ENCODE measurements at regions not wholly inside any gene's neighbourhood (a gene's known extent, or its start where the extent isn't known, plus 50 kb on each side); places are given as distances from the start of the nearest gene placed in this dataset.
"Not testable (repeated sequence)": the region's sequence is repeated elsewhere in the genome, so short reads cannot be mapped to it uniquely, and the experiment has no call there.

GRCh38 chr13:19049624-19050023 lies 132.0 kb downstream of the TUBA3C start:
- H3K9me3 ChIP-seq (replicated peaks; ENCODE audit: control insufficient read depth, insufficient read depth, low read length); H3K4me3 ChIP-seq; H4K20me1 ChIP-seq (ENCODE audit: control insufficient read depth, insufficient read depth); H3K79me2 ChIP-seq (ENCODE audit: control insufficient read depth, insufficient read depth, low read length); BruUV-seq (replicated peaks); ATAC-seq; H2AFZ ChIP-seq (ENCODE audit: control insufficient read depth, low read depth, low read length); H3K36me3 ChIP-seq (ENCODE audit: control insufficient read depth in 2 of 2, insufficient read depth in 2 of 2, low read length in 1 of 2); POLR2A ChIA-PET; FAIRE-seq; H3K9ac ChIP-seq (ENCODE audit: control insufficient read depth, insufficient read depth, low read length); H3K4me1 ChIP-seq (ENCODE audit: control insufficient read depth, insufficient read depth, low read length); in situ Hi-C loops (cut with MboI); H3K4me2 ChIP-seq (ENCODE audit: control insufficient read depth, insufficient read depth); SMC1A ChIA-PET (ENCODE audit: uncharacterized antibody, unreplicated experiment); H3K27ac ChIP-seq (ENCODE audit: control insufficient read depth, insufficient read depth); H3K27me3 ChIP-seq (replicated peaks in 1 of 2; ENCODE audit: control insufficient read depth in 2 of 2, insufficient read depth in 2 of 2, low read length in 1 of 2); intact Hi-C loops (cut with micrococcal nuclease; ENCODE audit: unreplicated experiment); CTCF ChIA-PET; RAD21 ChIA-PET (ENCODE audit: unreplicated experiment); DNase-seq (ENCODE audit: low read depth, low spot score): not testable (repeated sequence)
- 28% methylated on average over 13 of the region's 13 CpGs for WGBS (ENCODE audit: insufficient coverage, insufficient replicate concordance, low lambda C conversion rate, missing lambda C conversion rate)

GRCh38 chr13:19048381-19048780 lies 133.2 kb downstream of the TUBA3C start:
- Histone ChIP-seq H3K36me3 (ENCODE audit: control insufficient read depth in 2 of 2, insufficient read depth in 2 of 2, low read length in 1 of 2) (no peaks in the 10 kb centered on the region), H3K4me3 (no peak overlapping the region), H2AFZ (ENCODE audit: control insufficient read depth, low read depth, low read length) (no peak overlapping the region), H3K4me1 (ENCODE audit: control insufficient read depth, insufficient read depth, low read length) (no peaks in the 10 kb centered on the region), H3K79me2 (ENCODE audit: control insufficient read depth, insufficient read depth, low read length) (no peaks in the 10 kb centered on the region), H3K4me2 (ENCODE audit: control insufficient read depth, insufficient read depth) (no peak overlapping the region), H3K27me3 (replicated peaks in 1 of 2; ENCODE audit: control insufficient read depth in 2 of 2, insufficient read depth in 2 of 2, low read length in 1 of 2) (no peaks in the 10 kb centered on the region), H3K9ac (ENCODE audit: control insufficient read depth, insufficient read depth, low read length) (no peak overlapping the region), H4K20me1 (ENCODE audit: control insufficient read depth, insufficient read depth) (no peaks in the 10 kb centered on the region), H3K9me3 (replicated peaks; ENCODE audit: control insufficient read depth, insufficient read depth, low read length) (no peaks in the 10 kb centered on the region; the same call in 2 of the 3 replicates), H3K27ac (ENCODE audit: control insufficient read depth, insufficient read depth) (no peak overlapping the region)
- ChIA-PET RAD21 (ENCODE audit: unreplicated experiment) (no interaction called here), POLR2A (no interaction called here), SMC1A (ENCODE audit: uncharacterized antibody, unreplicated experiment) (no interaction called here), CTCF (no interaction called here)
- BruUV-seq (replicated peaks) = no TSS peak
- WGBS (ENCODE audit: insufficient coverage, insufficient replicate concordance, low lambda C conversion rate, missing lambda C conversion rate) = 52% methylated on average over 15 of the region's 15 CpGs
- no peak for ATAC-seq
- in situ Hi-C loops (cut with MboI) = no loop called here
- no peak for FAIRE-seq
- no peak for DNase-seq (ENCODE audit: low read depth, low spot score)
- intact Hi-C loops (cut with micrococcal nuclease; ENCODE audit: unreplicated experiment) = no loop called here
- TF ChIP-seq ZZZ3 (IDR thresholded peaks at IDR 0.05; ENCODE audit: control insufficient read depth, insufficient read length, low read depth) (no peak), GABPA (IDR thresholded peaks at IDR 0.05; ENCODE audit: low read depth) (no peak), NFIC (IDR thresholded peaks at IDR 0.05; ENCODE audit: low read depth, low read length) (no peak), KAT2A (conservative IDR thresholded peaks at IDR 0.05; ENCODE audit: control insufficient read depth, low read depth, low read length) (no peak), RELA (IDR thresholded peaks at IDR 0.05; ENCODE audit: borderline replicate concordance, partially characterized antibody) (no peak), YY1 (IDR thresholded peaks at IDR 0.05; ENCODE audit: low read depth, low read length) (no peak), E4F1 (IDR thresholded peaks at IDR 0.05; ENCODE audit: borderline replicate concordance, partially characterized antibody) (no peak), ZBTB11 (CRISPR knock-in tag; IDR thresholded peaks at IDR 0.05) (no peak), MEF2A (IDR thresholded peaks at IDR 0.05; ENCODE audit: insufficient read depth, low read depth, low read length) (no peak)
- TF ChIP-seq, protein P1, sequence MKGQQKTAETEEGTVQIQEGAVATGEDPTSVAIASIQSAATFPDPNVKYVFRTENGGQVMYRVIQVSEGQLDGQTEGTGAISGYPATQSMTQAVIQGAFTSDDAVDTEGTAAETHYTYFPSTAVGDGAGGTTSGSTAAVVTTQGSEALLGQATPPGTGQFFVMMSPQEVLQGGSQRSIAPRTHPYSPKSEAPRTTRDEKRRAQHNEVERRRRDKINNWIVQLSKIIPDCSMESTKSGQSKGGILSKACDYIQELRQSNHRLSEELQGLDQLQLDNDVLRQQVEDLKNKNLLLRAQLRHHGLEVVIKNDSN (IDR thresholded peaks at IDR 0.05; ENCODE audit: borderline replicate concordance, extremely low read length, insufficient read depth, low read depth, low read length) = no peak

Data from GM12878 (cell line).